ENCODE measurements at regions not wholly inside any gene's neighbourhood (a gene's known extent, or its start where the extent isn't known, plus 50 kb on each side); places are given as distances from the start of the nearest gene placed in this dataset.

GRCh38 chr18:76721207-76721996, 101.0 kb upstream of the ZNF236 start (continued):
- TF ChIP-seq REST (IDR thresholded peaks at IDR 0.05; ENCODE audit: low read depth, low read length) (no peak), POLR2AphosphoS5 (IDR thresholded peaks at IDR 0.05; ENCODE audit: low read depth, low read length) (no peak), GATA2 (CRISPR knock-in tag; IDR thresholded peaks at IDR 0.05) (no peak), MEF2A (IDR thresholded peaks at IDR 0.05; ENCODE audit: borderline replicate concordance, low read depth) (no peak), MXI1 (IDR thresholded peaks at IDR 0.05; ENCODE audit: low read depth, low read length) (no peak), USF1 (IDR thresholded peaks at IDR 0.05; ENCODE audit: borderline replicate concordance, low read depth) (no peak), FOXM1 (IDR thresholded peaks at IDR 0.05; ENCODE audit: low read depth) (no peak)

- Histone ChIP-seq H3K27me3 (ENCODE audit: insufficient read depth) (no peaks in the 10 kb centered on the region), H3K9me2 (no peaks in the 10 kb centered on the region), H3F3A (replicated peaks; ENCODE audit: insufficient read depth) (no peaks in the 10 kb centered on the region), H3K9ac (no peak overlapping the region), H3K9me3 (no peaks in the 10 kb centered on the region), H3K4me1 (ENCODE audit: control insufficient read depth in 1 of 2, insufficient read depth in 2 of 2, low read depth in 1 of 2, low read length in 1 of 2) (no peaks in the 10 kb centered on the region), H3K79me2 (ENCODE audit: insufficient read depth) (no peaks in the 10 kb centered on the region), H3K4me3 (ENCODE audit: low read depth in 2 of 2, low read length in 1 of 2) (no peak overlapping the region), H4K20me1 (ENCODE audit: insufficient read depth) (no peaks in the 10 kb centered on the region), H3K36me3 (replicated peaks in 1 of 2; ENCODE audit: control insufficient read depth in 1 of 2, insufficient read depth in 2 of 2, low read length in 1 of 2) (no peaks in the 10 kb centered on the region), H3K4me2 (no peak overlapping the region), H2AFZ (ENCODE audit: low read depth) (no peak overlapping the region), H3K27ac (ENCODE audit: low read depth in 2 of 2, low read length in 1 of 2) (no peak overlapping the region)
- ChIA-PET CTCF (interaction anchor here (1.4 kb wide), 1 partner anchor 11 kb away, joined by 12 read pairs; no protein-coding TSS in a partner anchor), POLR2A (no interaction called here)
- 68% methylated on average over 5 of the region's 5 CpGs for WGBS (ENCODE audit: low lambda C conversion rate)
- DNase-seq = no peak
- TF ChIP-seq SIN3A (IDR thresholded peaks at IDR 0.05; ENCODE audit: borderline replicate concordance, low read depth, low read length) (no peak), USF2 (IDR thresholded peaks at IDR 0.05; ENCODE audit: borderline replicate concordance, low read depth, low read length) (no peak), RCOR1 (IDR thresholded peaks at IDR 0.05; ENCODE audit: low read length) (no peak), FOSL2 (IDR thresholded peaks at IDR 0.05; ENCODE audit: borderline replicate concordance, low read depth) (no peak), ZBTB33 (IDR thresholded peaks at IDR 0.05; ENCODE audit: borderline replicate concordance, low read depth) (no peak), TEAD4 (IDR thresholded peaks at IDR 0.05; ENCODE audit: borderline replicate concordance, insufficient read depth) (no peak), ELF1 (IDR thresholded peaks at IDR 0.05) (no peak), MXI1 (IDR thresholded peaks at IDR 0.05; ENCODE audit: low read depth, low read length) (no peak), CTCF (IDR thresholded peaks at IDR 0.05) (no peak), REST (IDR thresholded peaks at IDR 0.05; ENCODE audit: low read depth, low read length) (no peak), JUND (IDR thresholded peaks at IDR 0.05) (no peak), MEF2A (IDR thresholded peaks at IDR 0.05; ENCODE audit: borderline replicate concordance, low read depth) (no peak), RAD21 (IDR thresholded peaks at IDR 0.05; ENCODE audit: low read length) (no peak)
Observed at GRCh38 chr18:76720683-76721082, 101.7 kb upstream of the ZNF236 start.

Data from SK-N-SH (cell line).